Activated CD8-positive, alpha-beta memory T cell treated with anti-CD3 and anti-CD28 coated beads for 1 hour (primary cell): ENCODE measurements at regions not wholly inside any gene's neighbourhood (a gene's known extent, or its start where the extent isn't known, plus 50 kb on each side); places are given as distances from the start of the nearest gene placed in this dataset.
"Not testable (repeated sequence)": the region's sequence is repeated elsewhere in the genome, so short reads cannot be mapped to it uniquely, and the experiment has no call there.

ENCODE experiments used
- DNase-seq, 2 donors: peaks; one replicate each; pipeline ENCODE4 v3.0.0-alpha.2; 2020; ENCODE audit warnings: low read depth in 1 of 2; ENCODE audit errors: extremely low read depth in 1 of 2

GRCh38 chr14:94850309-94851211, 80.6 kb upstream of the GSC start:
- no peak for DNase-seq

- no peak for DNase-seq
Measured at GRCh38 chr14:94844593-94845152, 74.8 kb upstream of the GSC start.

- DNase-seq = no peak
Measured at GRCh38 chr14:94840467-94840866, 70.6 kb upstream of the GSC start.

GRCh38 chr14:94839348-94839747, 69.4 kb upstream of the GSC start:
- DNase-seq = no peak

- DNase-seq = no peak
Measured at GRCh38 chr14:94836849-94837248, 66.9 kb upstream of the GSC start.

GRCh38 chr14:94833633-94834032, 63.7 kb upstream of the GSC start:
- no peak for DNase-seq

GRCh38 chr14:94831085-94831484, 61.2 kb upstream of the GSC start:
- no peak for DNase-seq

GRCh38 chr14:94827711-94828447, 58.0 kb upstream of the GSC start:
- no peak for DNase-seq

GRCh38 chr14:94826774-94827173, 56.9 kb upstream of the GSC start:
- DNase-seq = no peak

GRCh38 chr14:94823556-94824341, 53.8 kb upstream of the GSC start:
- DNase-seq = no peak

- no peak for DNase-seq
Measured at GRCh38 chr14:94821705-94822104, 51.8 kb upstream of the GSC start.

GRCh38 chr14:94820932-94821331, 51.0 kb upstream of the GSC start:
- not testable (repeated sequence) for DNase-seq
